ENCODE measurements at regions not wholly inside any gene's neighbourhood (a gene's known extent, or its start where the extent isn't known, plus 50 kb on each side); places are given as distances from the start of the nearest gene placed in this dataset.
"Not testable (repeated sequence)": the region's sequence is repeated elsewhere in the genome, so short reads cannot be mapped to it uniquely, and the experiment has no call there.

GRCh38 chr5:78726571-78726970, 78.0 kb upstream of the LHFPL2 start:
- H3K4me3 Mint-ChIP-seq = no peak overlapping the region
- DNase-seq = no peak
- H3K4me1 Mint-ChIP-seq = no peaks in the 10 kb centered on the region
- no peaks in the 10 kb centered on the region for H3K36me3 Mint-ChIP-seq
- no peak overlapping the region for H3K27ac Mint-ChIP-seq
- CTCF ChIA-PET = no interaction called here
- H3K9me3 Mint-ChIP-seq = no peaks in the 10 kb centered on the region
- peaks cover 4% of the 10 kb centered on the region for H3K27me3 Mint-ChIP-seq

GRCh38 chr5:78726003-78726402, 77.4 kb upstream of the LHFPL2 start:
- Mint-ChIP-seq H3K27me3 (peaks cover 4% of the 10 kb centered on the region), H3K27ac (no peak overlapping the region), H3K4me3 (no peak overlapping the region), H3K36me3 (no peaks in the 10 kb centered on the region), H3K4me1 (no peaks in the 10 kb centered on the region), H3K9me3 (no peaks in the 10 kb centered on the region)
- CTCF ChIA-PET = no interaction called here
- DNase-seq = no peak

- no peaks in the 10 kb centered on the region for H3K36me3 Mint-ChIP-seq
- H3K4me3 Mint-ChIP-seq = no peak overlapping the region
- H3K4me1 Mint-ChIP-seq = no peaks in the 10 kb centered on the region
- H3K27ac Mint-ChIP-seq = no peak overlapping the region
- H3K27me3 Mint-ChIP-seq = peaks cover 4% of the 10 kb centered on the region
- DNase-seq = no peak
- no peaks in the 10 kb centered on the region for H3K9me3 Mint-ChIP-seq
- CTCF ChIA-PET = no interaction called here
Observed at GRCh38 chr5:78724061-78724460, 75.5 kb upstream of the LHFPL2 start.

- Mint-ChIP-seq H3K4me3 (no peak overlapping the region), H3K27ac (no peak overlapping the region), H3K27me3 (peaks cover 8% of the 10 kb centered on the region), H3K9me3 (no peaks in the 10 kb centered on the region), H3K36me3 (no peaks in the 10 kb centered on the region), H3K4me1 (no peaks in the 10 kb centered on the region)
- CTCF ChIA-PET = interaction anchor here (0.6 kb wide), 1 partner anchor 57 kb away, joined by 3 read pairs; no protein-coding TSS in a partner anchor
- no peak for DNase-seq
Observed at GRCh38 chr5:78720997-78721396, 72.4 kb upstream of the LHFPL2 start.

- no peaks in the 10 kb centered on the region for H3K9me3 Mint-ChIP-seq
- CTCF ChIA-PET = interaction anchor here (0.6 kb wide), 1 partner anchor 56 kb away, joined by 3 read pairs; no protein-coding TSS in a partner anchor
- H3K36me3 Mint-ChIP-seq = no peaks in the 10 kb centered on the region
- no peak overlapping the region for H3K27ac Mint-ChIP-seq
- H3K4me1 Mint-ChIP-seq = no peaks in the 10 kb centered on the region
- DNase-seq = no peak
- H3K4me3 Mint-ChIP-seq = no peak overlapping the region
- H3K27me3 Mint-ChIP-seq = peaks cover 8% of the 10 kb centered on the region
Observed at GRCh38 chr5:78720227-78720985, 71.8 kb upstream of the LHFPL2 start.

- no peaks in the 10 kb centered on the region for H3K9me3 Mint-ChIP-seq
- CTCF ChIA-PET = no interaction called here
- peaks cover 8% of the 10 kb centered on the region for H3K27me3 Mint-ChIP-seq
- no peaks in the 10 kb centered on the region for H3K4me1 Mint-ChIP-seq
- DNase-seq = no peak
- no peak overlapping the region for H3K4me3 Mint-ChIP-seq
- no peaks in the 10 kb centered on the region for H3K36me3 Mint-ChIP-seq
- no peak overlapping the region for H3K27ac Mint-ChIP-seq
Observed at GRCh38 chr5:78719504-78720219, 71.1 kb upstream of the LHFPL2 start.

GRCh38 chr5:78718824-78719223, 70.3 kb upstream of the LHFPL2 start:
- DNase-seq = no peak
- H3K27ac Mint-ChIP-seq = no peak overlapping the region
- H3K27me3 Mint-ChIP-seq = peaks cover 8% of the 10 kb centered on the region
- no peaks in the 10 kb centered on the region for H3K4me1 Mint-ChIP-seq
- H3K36me3 Mint-ChIP-seq = no peaks in the 10 kb centered on the region
- no peaks in the 10 kb centered on the region for H3K9me3 Mint-ChIP-seq
- no peak overlapping the region for H3K4me3 Mint-ChIP-seq
- CTCF ChIA-PET = no interaction called here

GRCh38 chr5:78717674-78718584, 69.4 kb upstream of the LHFPL2 start:
- H3K27ac Mint-ChIP-seq = no peak overlapping the region

GRCh38 chr5:78716206-78716605, 67.6 kb upstream of the LHFPL2 start:
- Mint-ChIP-seq H3K4me3 (no peak overlapping the region), H3K27ac (no peak overlapping the region), H3K36me3 (no peaks in the 10 kb centered on the region), H3K4me1 (no peaks in the 10 kb centered on the region), H3K9me3 (no peaks in the 10 kb centered on the region), H3K27me3 (peaks cover 4% of the 10 kb centered on the region)
- CTCF ChIA-PET = no interaction called here
- DNase-seq = no peak

More at GRCh38 chr5:78717674-78718584, 69.4 kb upstream of the LHFPL2 start:
- H3K36me3 Mint-ChIP-seq = no peaks in the 10 kb centered on the region
- no peaks in the 10 kb centered on the region for H3K9me3 Mint-ChIP-seq
- no peaks in the 10 kb centered on the region for H3K4me1 Mint-ChIP-seq
- peaks cover 8% of the 10 kb centered on the region for H3K27me3 Mint-ChIP-seq
- DNase-seq = no peak
- CTCF ChIA-PET = no interaction called here
- no peak overlapping the region for H3K4me3 Mint-ChIP-seq

- H3K27ac Mint-ChIP-seq, H3K4me1 Mint-ChIP-seq, H3K27me3 Mint-ChIP-seq, CTCF ChIA-PET, H3K36me3 Mint-ChIP-seq, H3K9me3 Mint-ChIP-seq, H3K4me3 Mint-ChIP-seq, DNase-seq: not testable (repeated sequence)
Observed at GRCh38 chr5:78715351-78715750, 66.8 kb upstream of the LHFPL2 start.

GRCh38 chr5:78711670-78712069, 63.1 kb upstream of the LHFPL2 start:
- CTCF ChIA-PET, H3K9me3 Mint-ChIP-seq, H3K4me3 Mint-ChIP-seq, H3K27me3 Mint-ChIP-seq, DNase-seq, H3K36me3 Mint-ChIP-seq, H3K27ac Mint-ChIP-seq, H3K4me1 Mint-ChIP-seq: not testable (repeated sequence)

GRCh38 chr5:78709729-78710430, 61.3 kb upstream of the LHFPL2 start:
- H3K9me3 Mint-ChIP-seq, H3K4me1 Mint-ChIP-seq, H3K4me3 Mint-ChIP-seq, H3K27ac Mint-ChIP-seq, H3K27me3 Mint-ChIP-seq, CTCF ChIA-PET, DNase-seq, H3K36me3 Mint-ChIP-seq: not testable (repeated sequence)

GRCh38 chr5:78706825-78707224, 58.3 kb upstream of the LHFPL2 start:
- H3K9me3 Mint-ChIP-seq = no peaks in the 10 kb centered on the region
- peaks cover 5% of the 10 kb centered on the region for H3K27me3 Mint-ChIP-seq
- no peak for DNase-seq
- CTCF ChIA-PET = no interaction called here
- no peaks in the 10 kb centered on the region for H3K36me3 Mint-ChIP-seq
- no peaks in the 10 kb centered on the region for H3K4me1 Mint-ChIP-seq
- H3K4me3 Mint-ChIP-seq = no peak overlapping the region
- no peak overlapping the region for H3K27ac Mint-ChIP-seq

- CTCF ChIA-PET = no interaction called here
- Mint-ChIP-seq H3K27me3 (peaks cover 5% of the 10 kb centered on the region), H3K4me3 (no peak overlapping the region), H3K9me3 (no peaks in the 10 kb centered on the region), H3K36me3 (no peaks in the 10 kb centered on the region), H3K27ac (no peak overlapping the region), H3K4me1 (no peaks in the 10 kb centered on the region)
- DNase-seq = no peak
Observed at GRCh38 chr5:78706381-78706780, 57.8 kb upstream of the LHFPL2 start.

All from activated naive CD4-positive, alpha-beta T cell treated with anti-CD3 and anti-CD28 coated beads, Interleukin-2, amount 10 ng/mL, durations not matched to agents 7 days and 5 days (primary cell).